GM10266 (cell line): ENCODE measurements at regions not wholly inside any gene's neighbourhood (a gene's known extent, or its start where the extent isn't known, plus 50 kb on each side); places are given as distances from the start of the nearest gene placed in this dataset.
"Not testable (repeated sequence)": the region's sequence is repeated elsewhere in the genome, so short reads cannot be mapped to it uniquely, and the experiment has no call there.

Source experiments
- DNase-seq: peaks from one replicate; pipeline ENCODE4 v3.0.0; 2012; ENCODE audit errors: extremely low spot score
- TF ChIP-seq, protein P1 (sequence below): IDR thresholded peaks from 2 replicates; pipeline ENCODE4 v1.5.1; 2012; ENCODE audit warnings: mild to moderate bottlenecking, low read depth; ENCODE audit not compliant: control insufficient read depth, insufficient read depth; ENCODE audit errors: missing control alignments

DNA sequence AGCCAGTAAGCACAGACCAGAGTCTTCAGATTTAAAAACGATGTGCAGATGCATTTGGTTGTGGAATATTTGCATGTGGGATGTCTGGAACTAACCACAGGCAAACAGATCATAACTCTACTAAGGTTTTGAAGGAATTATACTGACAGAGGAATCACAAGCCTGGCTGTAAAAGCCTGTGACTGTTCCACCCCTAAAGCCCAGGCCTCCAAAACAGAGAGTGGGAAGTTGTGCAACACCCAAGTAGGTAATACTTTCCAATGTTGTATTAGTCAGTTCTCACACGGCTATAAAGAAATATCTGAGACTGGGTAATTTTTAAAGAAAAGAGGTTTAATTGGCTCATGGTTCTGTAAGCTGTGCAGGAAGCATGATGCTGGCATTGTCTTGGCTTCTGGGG is 68.1 kb upstream of the DCD start:
- DNase-seq, result no peak
- TF ChIP-seq, protein P1, sequence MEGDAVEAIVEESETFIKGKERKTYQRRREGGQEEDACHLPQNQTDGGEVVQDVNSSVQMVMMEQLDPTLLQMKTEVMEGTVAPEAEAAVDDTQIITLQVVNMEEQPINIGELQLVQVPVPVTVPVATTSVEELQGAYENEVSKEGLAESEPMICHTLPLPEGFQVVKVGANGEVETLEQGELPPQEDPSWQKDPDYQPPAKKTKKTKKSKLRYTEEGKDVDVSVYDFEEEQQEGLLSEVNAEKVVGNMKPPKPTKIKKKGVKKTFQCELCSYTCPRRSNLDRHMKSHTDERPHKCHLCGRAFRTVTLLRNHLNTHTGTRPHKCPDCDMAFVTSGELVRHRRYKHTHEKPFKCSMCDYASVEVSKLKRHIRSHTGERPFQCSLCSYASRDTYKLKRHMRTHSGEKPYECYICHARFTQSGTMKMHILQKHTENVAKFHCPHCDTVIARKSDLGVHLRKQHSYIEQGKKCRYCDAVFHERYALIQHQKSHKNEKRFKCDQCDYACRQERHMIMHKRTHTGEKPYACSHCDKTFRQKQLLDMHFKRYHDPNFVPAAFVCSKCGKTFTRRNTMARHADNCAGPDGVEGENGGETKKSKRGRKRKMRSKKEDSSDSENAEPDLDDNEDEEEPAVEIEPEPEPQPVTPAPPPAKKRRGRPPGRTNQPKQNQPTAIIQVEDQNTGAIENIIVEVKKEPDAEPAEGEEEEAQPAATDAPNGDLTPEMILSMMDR, result no peak

DNA sequence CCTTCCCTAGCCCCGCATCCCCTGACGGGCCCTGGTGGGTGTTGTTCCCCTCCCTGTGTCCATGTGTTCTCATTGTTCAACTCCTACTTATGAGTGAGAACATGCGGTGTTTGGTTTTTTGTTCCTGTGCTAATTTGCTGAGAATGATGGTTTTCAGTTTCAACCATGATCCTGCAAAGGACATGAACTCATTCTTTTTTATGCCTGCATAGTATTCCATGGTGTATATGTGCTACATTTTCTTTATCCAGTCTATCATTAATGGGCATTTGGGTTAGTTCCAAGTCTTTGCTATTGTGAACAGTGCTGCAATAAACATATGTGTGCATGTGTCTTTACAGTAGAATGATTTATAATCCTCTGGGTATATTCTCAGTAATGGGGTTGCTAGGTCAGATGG is 65.7 kb upstream of the DCD start:
- DNase-seq, result not testable (repeated sequence)

DNA sequence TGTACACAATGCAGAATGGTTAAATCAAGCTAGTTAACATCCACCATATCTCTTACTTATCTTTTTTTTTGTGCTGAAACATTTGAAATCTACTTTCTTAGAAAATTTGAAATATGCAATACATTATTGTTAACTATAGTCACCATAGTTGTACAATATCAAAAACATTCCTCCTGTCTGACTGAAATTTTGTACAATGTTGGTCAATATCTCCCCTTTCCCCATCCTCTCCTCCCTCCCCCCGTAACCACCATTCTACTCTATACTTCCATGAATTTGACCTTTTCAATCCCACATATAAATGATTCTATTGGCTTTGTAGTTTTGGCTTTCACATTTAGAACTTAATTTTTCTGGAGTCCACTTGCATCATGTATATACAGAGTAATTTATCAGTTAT is 63.5 kb upstream of the DCD start:
- TF ChIP-seq, protein P1, result no peak
- no peak for DNase-seq

DNA sequence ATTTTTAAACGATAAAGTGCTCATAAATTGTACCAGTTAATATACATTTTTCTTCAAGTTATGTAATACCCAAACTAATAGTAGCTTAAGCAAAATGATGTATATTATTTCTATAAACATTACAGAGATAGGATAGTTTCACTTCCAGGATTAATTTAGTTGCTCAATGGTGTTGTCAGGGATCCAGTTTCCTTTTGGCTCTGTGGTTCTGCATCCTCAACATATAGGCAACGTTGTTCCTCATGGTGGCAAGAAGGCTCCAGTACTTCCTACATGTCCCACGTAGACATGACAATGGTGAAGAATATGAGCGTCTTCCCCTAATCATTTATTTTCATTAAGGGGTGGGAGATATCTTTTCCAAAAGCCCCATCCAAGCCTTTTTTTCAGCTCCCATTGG is 60.7 kb upstream of the DCD start:
- TF ChIP-seq, protein P1, result no peak
- DNase-seq, result no peak

DNA sequence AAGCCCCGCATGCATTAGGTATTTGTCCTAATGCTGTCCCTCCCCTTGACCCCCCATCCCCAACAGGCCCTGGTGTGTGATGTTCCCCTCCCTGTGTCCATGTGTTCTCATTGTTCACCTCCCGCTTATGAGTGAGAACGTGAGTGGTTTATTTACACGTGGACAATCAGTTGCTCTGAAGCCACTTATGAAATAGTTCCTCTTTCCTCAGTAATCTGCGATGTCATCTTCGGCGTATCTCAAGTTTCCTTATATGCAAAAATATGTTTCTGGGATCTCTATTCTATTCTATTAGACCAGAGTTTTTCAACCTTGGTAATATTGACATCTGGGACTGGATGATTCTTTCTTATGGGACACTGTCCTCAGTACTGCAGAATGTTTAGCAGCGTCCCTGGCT is 56.0 kb upstream of the DCD start:
- no peak for DNase-seq
- TF ChIP-seq, protein P1, result no peak

DNA sequence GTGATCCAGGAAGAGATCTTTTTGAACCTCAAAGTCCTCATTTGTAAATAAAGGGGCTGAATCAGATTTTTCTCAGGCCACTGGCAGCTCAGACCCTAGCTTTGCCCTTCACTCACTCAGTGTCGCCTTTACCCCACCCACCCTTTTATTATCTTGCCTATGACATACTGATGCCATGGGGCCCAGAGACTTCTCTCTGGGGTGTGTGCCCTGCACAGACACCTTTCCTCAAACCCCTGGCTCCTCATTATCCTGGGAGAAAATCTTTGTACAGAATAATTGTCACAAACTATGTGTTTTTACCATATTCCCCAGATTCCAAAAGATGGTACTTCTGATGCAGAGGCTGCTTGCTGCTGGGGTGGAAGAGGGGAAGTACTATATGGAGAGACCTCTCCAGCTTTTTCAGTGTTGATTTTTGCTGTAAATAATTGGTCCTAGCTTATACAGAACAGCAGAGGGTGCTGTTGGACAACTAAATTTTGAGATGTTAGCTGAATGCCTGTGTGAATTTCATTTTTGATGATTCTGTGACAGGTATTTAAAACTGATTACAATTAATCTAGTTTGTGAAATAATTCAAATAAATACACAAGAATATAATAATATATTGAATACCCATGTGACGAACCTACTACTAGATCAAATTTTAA is 53.9 kb upstream of the DCD start:
- DNase-seq, result peak; percentile 40
- TF ChIP-seq, protein P1, result peak; percentile 63

DNA sequence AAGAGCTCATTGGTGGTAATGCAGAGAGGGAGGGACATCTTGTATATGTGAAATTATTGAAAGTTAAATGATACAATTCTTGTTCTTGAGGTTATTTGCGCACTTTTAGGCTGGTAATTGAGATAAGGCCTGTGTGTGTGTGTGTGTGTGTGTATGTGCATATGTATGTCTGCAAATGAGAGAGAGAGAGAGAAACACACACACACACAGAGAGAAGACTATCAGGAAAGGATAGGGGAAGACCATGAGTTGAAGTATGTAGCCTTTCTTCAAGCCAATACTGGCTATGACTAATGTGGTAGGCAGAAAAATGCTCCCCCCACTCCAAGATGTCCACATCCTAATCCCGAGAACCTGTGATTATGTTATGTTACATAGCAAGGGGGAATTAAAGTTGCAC is 52.7 kb upstream of the DCD start:
- TF ChIP-seq, protein P1, result no peak
- no peak for DNase-seq

DNA sequence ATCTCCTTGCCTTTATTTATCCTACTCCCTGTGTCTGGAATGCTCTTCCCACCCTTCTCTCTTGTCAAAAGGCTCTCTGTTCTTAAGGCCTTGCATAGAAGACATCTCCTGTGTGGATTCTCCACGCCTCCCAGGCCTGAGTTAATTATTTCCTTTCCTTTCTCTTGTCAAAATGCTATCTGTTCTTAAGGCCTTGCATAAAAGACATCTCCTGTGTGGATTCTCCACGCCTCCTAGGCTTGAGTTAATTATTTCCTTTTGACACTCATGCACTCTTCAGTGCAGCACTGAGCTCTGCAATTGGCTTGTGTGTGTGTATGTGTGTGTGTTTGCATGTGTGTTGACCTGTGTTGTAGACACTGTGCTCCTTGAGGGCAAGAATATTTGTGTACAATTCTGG is 52.1 kb upstream of the DCD start:
- TF ChIP-seq, protein P1, result no peak
- DNase-seq, result no peak
